ENCODE measurements at regions not wholly inside any gene's neighbourhood (a gene's known extent, or its start where the extent isn't known, plus 50 kb on each side); places are given as distances from the start of the nearest gene placed in this dataset.

GRCh38 chr13:88144580-88144979, 473.4 kb downstream of the SLITRK5 start (continued):
- no peak for TF ChIP-seq GABPA (IDR thresholded peaks at IDR 0.05 in 1 of 2, conservative IDR thresholded peaks at IDR 0.05 in 1 of 2)

- no peak for DNase-seq (ENCODE audit: low spot score)
- WGBS: 81% methylated on average over 8 of the region's 8 CpGs
- TF ChIP-seq FOXA1 (IDR thresholded peaks at IDR 0.05) (no peak), EGR1 (IDR thresholded peaks at IDR 0.05; ENCODE audit: low read depth in 2 of 2) (no peak), GABPA (IDR thresholded peaks at IDR 0.05 in 1 of 2, conservative IDR thresholded peaks at IDR 0.05 in 1 of 2) (no peak), RXRA (IDR thresholded peaks at IDR 0.05) (no peak), YY1 (IDR thresholded peaks at IDR 0.05) (no peak), NR2F2 (IDR thresholded peaks at IDR 0.05) (no peak), FOXA2 (IDR thresholded peaks at IDR 0.05) (no peak), TAF1 (conservative IDR thresholded peaks at IDR 0.05) (no peak), HNF4A (conservative IDR thresholded peaks at IDR 0.05) (no peak), JUND (IDR thresholded peaks at IDR 0.05) (no peak), CTCF (IDR thresholded peaks at IDR 0.05; ENCODE audit: low read depth, low read length, missing input control) (no peak), SP1 (IDR thresholded peaks at IDR 0.05) (no peak), HNF4G (IDR thresholded peaks at IDR 0.05) (no peak), RAD21 (IDR thresholded peaks at IDR 0.05) (no peak), MAX (IDR thresholded peaks at IDR 0.05) (no peak)
- TF ChIP-seq, protein P1, sequence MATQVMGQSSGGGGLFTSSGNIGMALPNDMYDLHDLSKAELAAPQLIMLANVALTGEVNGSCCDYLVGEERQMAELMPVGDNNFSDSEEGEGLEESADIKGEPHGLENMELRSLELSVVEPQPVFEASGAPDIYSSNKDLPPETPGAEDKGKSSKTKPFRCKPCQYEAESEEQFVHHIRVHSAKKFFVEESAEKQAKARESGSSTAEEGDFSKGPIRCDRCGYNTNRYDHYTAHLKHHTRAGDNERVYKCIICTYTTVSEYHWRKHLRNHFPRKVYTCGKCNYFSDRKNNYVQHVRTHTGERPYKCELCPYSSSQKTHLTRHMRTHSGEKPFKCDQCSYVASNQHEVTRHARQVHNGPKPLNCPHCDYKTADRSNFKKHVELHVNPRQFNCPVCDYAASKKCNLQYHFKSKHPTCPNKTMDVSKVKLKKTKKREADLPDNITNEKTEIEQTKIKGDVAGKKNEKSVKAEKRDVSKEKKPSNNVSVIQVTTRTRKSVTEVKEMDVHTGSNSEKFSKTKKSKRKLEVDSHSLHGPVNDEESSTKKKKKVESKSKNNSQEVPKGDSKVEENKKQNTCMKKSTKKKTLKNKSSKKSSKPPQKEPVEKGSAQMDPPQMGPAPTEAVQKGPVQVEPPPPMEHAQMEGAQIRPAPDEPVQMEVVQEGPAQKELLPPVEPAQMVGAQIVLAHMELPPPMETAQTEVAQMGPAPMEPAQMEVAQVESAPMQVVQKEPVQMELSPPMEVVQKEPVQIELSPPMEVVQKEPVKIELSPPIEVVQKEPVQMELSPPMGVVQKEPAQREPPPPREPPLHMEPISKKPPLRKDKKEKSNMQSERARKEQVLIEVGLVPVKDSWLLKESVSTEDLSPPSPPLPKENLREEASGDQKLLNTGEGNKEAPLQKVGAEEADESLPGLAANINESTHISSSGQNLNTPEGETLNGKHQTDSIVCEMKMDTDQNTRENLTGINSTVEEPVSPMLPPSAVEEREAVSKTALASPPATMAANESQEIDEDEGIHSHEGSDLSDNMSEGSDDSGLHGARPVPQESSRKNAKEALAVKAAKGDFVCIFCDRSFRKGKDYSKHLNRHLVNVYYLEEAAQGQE (IDR thresholded peaks at IDR 0.05): no peak
- TF ChIP-seq, protein P2, sequence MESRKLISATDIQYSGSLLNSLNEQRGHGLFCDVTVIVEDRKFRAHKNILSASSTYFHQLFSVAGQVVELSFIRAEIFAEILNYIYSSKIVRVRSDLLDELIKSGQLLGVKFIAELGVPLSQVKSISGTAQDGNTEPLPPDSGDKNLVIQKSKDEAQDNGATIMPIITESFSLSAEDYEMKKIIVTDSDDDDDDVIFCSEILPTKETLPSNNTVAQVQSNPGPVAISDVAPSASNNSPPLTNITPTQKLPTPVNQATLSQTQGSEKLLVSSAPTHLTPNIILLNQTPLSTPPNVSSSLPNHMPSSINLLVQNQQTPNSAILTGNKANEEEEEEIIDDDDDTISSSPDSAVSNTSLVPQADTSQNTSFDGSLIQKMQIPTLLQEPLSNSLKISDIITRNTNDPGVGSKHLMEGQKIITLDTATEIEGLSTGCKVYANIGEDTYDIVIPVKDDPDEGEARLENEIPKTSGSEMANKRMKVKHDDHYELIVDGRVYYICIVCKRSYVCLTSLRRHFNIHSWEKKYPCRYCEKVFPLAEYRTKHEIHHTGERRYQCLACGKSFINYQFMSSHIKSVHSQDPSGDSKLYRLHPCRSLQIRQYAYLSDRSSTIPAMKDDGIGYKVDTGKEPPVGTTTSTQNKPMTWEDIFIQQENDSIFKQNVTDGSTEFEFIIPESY (IDR thresholded peaks at IDR 0.05): no peak
- TF ChIP-seq, protein P3, sequence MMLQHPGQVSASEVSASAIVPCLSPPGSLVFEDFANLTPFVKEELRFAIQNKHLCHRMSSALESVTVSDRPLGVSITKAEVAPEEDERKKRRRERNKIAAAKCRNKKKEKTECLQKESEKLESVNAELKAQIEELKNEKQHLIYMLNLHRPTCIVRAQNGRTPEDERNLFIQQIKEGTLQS (IDR thresholded peaks at IDR 0.05): no peak
- H3K9me3 ChIP-seq (ENCODE audit: control insufficient read depth in 4 of 4, low read length in 3 of 4): no peaks in the 10 kb centered on the region
- no peaks in the 10 kb centered on the region for H3K27me3 ChIP-seq (ENCODE audit: control insufficient read depth in 4 of 4, insufficient read depth in 4 of 4, low read length in 3 of 4)
- no peak overlapping the region for H3K9ac ChIP-seq (ENCODE audit: low read depth in 1 of 2, low read length in 2 of 2)
- no peaks in the 10 kb centered on the region for H3K4me1 ChIP-seq (ENCODE audit: control insufficient read depth in 4 of 4, insufficient read depth in 4 of 4, low read length in 3 of 4)
- no peak overlapping the region for H3K27ac ChIP-seq (ENCODE audit: low read depth in 1 of 2, low read length in 2 of 2)
- H3K4me3 ChIP-seq (ENCODE audit: low read depth in 1 of 3, low read length in 3 of 3): no peak overlapping the region
- no peaks in the 10 kb centered on the region for H3K36me3 ChIP-seq (ENCODE audit: control insufficient read depth in 4 of 4, insufficient read depth in 3 of 4, low read depth in 1 of 4, low read length in 3 of 4)
Measured at GRCh38 chr13:88153353-88153752, 482.2 kb downstream of the SLITRK5 start.

All from liver (tissue), 8 donors.